ENCODE measurements at regions not wholly inside any gene's neighbourhood (a gene's known extent, or its start where the extent isn't known, plus 50 kb on each side); places are given as distances from the start of the nearest gene placed in this dataset.

DNA sequence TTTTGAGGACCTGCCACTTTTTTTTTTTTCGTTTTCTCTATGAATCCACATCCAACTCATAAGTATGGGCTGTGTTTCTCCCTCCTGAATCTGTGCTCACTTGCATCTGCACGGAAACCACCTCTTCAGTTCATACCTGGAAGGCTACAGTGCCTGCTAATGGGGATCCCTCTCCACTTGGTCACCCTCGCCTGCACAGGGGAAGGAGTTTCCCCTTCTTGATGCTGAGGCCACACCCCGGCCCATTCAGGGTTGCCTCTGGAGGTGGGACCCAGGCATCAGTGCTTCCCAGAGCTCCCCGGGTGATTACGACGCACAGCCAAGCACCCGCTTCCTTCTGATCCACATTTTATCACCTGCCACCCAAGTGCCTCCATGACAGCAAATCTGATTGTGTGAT, 85.9 kb upstream of the TBC1D3K start:
- H3K9me3 Mint-ChIP-seq = no peaks in the 10 kb centered on the region
- no peak overlapping the region for H3K27ac Mint-ChIP-seq
- H3K4me1 Mint-ChIP-seq (ENCODE audit: low read depth in 2 of 2) = peaks cover 11 to 17% of the 10 kb centered on the region in 2 donors
- no peak overlapping the region for H3K4me3 Mint-ChIP-seq
- ATAC-seq = no peak
- no peaks in the 10 kb centered on the region for H3K36me3 Mint-ChIP-seq
- peaks cover 18 to 21% of the 10 kb centered on the region in 2 donors for H3K27me3 Mint-ChIP-seq
- no peak for DNase-seq (ENCODE audit: low spot score)

DNA sequence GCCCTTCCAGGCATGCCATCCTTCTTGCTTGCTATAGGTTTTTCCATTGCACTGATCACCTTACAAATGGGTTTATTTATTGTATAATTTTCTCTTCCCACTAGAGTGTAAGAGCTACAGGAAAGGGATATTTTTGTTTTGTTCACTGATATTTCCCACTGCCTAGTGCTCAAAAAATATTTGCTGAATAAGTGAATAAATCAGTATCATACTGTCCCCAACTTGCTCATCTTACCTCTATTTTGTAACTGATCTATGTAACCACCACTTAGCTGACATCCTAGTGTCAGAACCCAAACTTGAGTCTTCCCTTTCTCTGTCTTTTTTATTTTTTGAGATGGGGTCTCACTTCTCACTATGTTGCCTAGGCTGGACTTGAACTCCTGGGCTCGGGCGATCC, 87.6 kb upstream of the TBC1D3K start:
- no peaks in the 10 kb centered on the region for H3K9me3 Mint-ChIP-seq
- H3K27me3 Mint-ChIP-seq = peaks cover 14 to 20% of the 10 kb centered on the region in 2 donors

DNA sequence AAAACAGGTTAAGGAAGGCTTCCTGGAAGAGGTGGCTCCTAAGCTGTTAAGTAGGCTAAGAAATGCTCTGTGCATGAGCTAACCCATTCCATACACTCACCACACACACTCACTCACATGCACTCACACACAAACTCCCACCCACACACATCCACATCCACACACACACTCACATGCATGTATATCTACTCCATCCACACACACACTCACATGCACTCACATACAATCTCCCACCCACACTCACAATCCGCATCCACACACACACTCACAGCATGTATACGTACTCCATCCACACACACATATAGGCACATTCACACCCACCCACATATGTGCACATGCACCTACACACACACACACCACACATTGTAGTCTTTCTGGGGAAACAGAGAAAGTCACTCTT, 89.3 kb upstream of the HNF1B start:
- H3K9me3 Mint-ChIP-seq = no peaks in the 10 kb centered on the region
- H3K4me3 Mint-ChIP-seq = no peak overlapping the region
- no peaks in the 10 kb centered on the region for H3K36me3 Mint-ChIP-seq
- H3K4me1 Mint-ChIP-seq (ENCODE audit: low read depth in 2 of 2) = peaks cover 20 to 28% of the 10 kb centered on the region in 2 donors
- ATAC-seq (no peak), DNase-seq (ENCODE audit: low spot score) (no peak)
- no peak overlapping the region for H3K27ac Mint-ChIP-seq
- peaks cover 18 to 22% of the 10 kb centered on the region in 2 donors for H3K27me3 Mint-ChIP-seq

More for the DNA sequence above, 87.6 kb upstream of the TBC1D3K start:
- DNase-seq (ENCODE audit: low spot score) (no peak), ATAC-seq (no peak)
- Mint-ChIP-seq H3K4me3 (no peak overlapping the region), H3K36me3 (no peaks in the 10 kb centered on the region), H3K27ac (no peak overlapping the region), H3K4me1 (ENCODE audit: low read depth in 2 of 2) (peaks cover 20 to 28% of the 10 kb centered on the region in 2 donors)

DNA sequence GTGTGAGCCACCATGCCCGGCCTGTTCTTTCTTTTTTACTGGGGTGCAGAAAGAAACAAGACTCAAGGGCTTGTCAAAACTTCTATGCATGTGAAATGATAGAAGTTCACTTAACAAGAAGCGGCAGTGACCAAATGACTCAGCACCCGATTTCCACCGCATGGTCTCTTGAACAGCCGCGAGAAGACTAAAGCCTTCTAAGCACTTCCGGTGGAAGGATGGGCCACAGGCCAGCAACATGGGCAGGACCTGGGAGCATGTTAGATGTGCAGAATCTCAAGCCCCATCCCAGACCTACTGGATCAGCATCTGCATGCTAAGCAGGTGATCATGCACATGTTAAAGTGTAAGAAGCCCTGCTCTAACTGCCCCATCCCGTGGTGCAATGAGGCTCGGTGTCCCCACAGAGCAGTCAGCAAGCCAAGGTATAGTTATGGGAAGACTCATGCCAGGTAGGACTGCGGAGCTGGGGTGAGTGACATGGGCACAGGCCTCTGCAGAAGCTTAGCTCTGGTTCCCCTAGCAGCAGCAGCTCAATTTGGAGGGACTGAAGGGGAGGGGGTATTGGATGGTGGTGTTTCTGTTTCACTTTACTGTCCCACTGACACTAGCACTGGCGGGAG, 88.5 kb upstream of the HNF1B start:
- Mint-ChIP-seq H3K27me3 (peaks cover 15 to 16% of the 10 kb centered on the region in 2 donors), H3K27ac (peak overlapping the region; percentile 70 to 72), H3K4me1 (ENCODE audit: low read depth in 2 of 2) (peaks cover 20 to 28% of the 10 kb centered on the region in 2 donors), H3K4me3 (peak overlapping the region; percentile 71), H3K36me3 (no peaks in the 10 kb centered on the region), H3K9me3 (no peaks in the 10 kb centered on the region)
- ATAC-seq = peak; percentile 78 to 87
- no peak for DNase-seq (ENCODE audit: low spot score)

DNA sequence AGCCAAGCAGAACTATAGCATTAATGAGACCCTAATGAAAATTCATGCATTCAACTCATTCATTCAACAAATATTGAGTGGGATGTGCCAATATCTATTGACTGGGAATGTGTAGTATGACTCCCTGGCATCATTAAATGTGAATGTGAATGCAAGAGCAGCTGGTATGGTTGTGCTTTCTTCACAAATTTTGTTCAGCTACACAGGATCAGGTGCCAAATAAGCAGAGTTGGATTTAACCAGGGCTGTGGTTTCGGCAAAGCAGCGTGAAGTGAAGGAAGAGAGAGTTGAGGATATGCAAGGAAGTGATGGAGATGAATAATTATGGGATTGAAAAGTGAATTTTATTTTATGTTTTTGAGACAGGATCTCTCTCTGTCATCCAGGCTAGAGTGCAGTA, 87.1 kb upstream of the HNF1B start:
- Mint-ChIP-seq H3K27me3 (peaks cover 16 to 19% of the 10 kb centered on the region in 2 donors), H3K36me3 (no peaks in the 10 kb centered on the region), H3K4me1 (ENCODE audit: low read depth in 2 of 2) (peaks cover 20 to 33% of the 10 kb centered on the region in 2 donors), H3K27ac (no peak overlapping the region), H3K9me3 (no peaks in the 10 kb centered on the region), H3K4me3 (peak overlapping the region; percentile 41)
- ATAC-seq = no peak
- no peak for DNase-seq (ENCODE audit: low spot score)

DNA sequence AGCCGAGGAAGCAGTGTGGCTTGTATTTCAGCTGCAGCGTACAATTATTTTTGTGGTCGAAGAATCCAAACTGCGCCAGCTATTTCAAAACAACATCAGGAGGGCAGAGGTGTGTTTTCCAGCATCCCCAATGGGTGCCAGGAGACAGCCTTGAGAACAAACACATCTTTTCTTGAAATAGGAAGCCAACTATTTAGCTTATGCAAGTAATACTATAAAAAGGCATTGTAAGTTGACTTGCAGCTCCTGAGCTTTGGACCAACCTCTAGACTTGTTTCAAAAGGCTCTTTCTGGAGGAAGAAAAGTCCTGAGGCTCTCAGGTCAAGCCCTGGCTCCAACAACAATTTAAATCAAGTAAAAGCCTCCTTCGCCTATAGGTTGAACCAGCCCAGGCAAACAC, 86.6 kb upstream of the HNF1B start:
- Mint-ChIP-seq H3K4me3 (no peak overlapping the region), H3K4me1 (ENCODE audit: low read depth in 2 of 2) (peaks cover 20 to 33% of the 10 kb centered on the region in 2 donors)

DNA sequence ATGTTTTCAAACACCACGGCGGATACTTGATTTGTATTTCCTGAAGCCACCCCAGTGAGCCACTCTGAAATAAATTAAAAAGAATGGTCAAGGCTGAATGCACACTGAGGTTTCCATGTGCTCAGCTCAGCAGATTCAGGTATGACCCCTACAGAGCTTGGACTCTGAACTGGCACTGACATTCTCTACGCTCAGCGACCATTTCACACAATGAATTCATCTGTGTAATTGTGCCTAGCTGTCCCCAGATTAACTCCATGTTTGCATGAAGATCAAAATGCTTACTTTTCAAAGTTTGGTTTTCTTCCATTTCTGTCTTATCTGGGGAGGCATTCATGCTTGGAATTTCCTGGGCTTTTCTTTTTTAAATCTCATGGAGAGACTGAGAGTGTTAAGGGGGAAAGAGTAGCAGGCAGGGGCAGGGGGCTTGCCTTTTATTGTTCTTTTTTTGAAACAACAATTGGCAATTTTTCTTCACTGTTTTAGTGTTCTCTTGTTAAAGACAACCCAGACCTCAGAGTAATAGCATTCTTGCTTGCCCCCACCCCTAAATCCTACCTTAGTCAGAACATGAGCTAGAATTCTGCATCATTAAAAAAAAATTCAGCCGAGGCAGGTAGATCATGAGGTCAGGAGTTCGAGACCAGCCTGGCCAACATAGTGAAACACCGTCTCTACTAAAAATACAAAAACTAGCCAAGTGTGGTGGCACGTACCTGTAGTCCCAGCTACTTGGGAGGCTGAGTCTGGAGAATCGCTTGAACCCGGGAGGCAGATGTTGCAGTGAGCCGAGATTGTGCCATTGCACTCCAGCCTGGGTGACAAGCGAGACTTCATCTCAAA, 85.5 kb upstream of the HNF1B start:
- ATAC-seq (no peak), DNase-seq (ENCODE audit: low spot score) (no peak)
- Mint-ChIP-seq H3K4me1 (ENCODE audit: low read depth in 2 of 2) (peaks cover 20 to 33% of the 10 kb centered on the region in 2 donors), H3K27me3 (peaks cover 9 to 13% of the 10 kb centered on the region in 2 donors), H3K4me3 (no peak overlapping the region), H3K9me3 (no peaks in the 10 kb centered on the region), H3K36me3 (no peaks in the 10 kb centered on the region), H3K27ac (no peak overlapping the region)

More for the DNA sequence above, 86.6 kb upstream of the HNF1B start:
- DNase-seq (ENCODE audit: low spot score) (no peak), ATAC-seq (no peak)
- H3K27me3 Mint-ChIP-seq = peaks cover 12 to 17% of the 10 kb centered on the region in 2 donors
- H3K27ac Mint-ChIP-seq = no peak overlapping the region
- H3K36me3 Mint-ChIP-seq = no peaks in the 10 kb centered on the region
- no peaks in the 10 kb centered on the region for H3K9me3 Mint-ChIP-seq

DNA sequence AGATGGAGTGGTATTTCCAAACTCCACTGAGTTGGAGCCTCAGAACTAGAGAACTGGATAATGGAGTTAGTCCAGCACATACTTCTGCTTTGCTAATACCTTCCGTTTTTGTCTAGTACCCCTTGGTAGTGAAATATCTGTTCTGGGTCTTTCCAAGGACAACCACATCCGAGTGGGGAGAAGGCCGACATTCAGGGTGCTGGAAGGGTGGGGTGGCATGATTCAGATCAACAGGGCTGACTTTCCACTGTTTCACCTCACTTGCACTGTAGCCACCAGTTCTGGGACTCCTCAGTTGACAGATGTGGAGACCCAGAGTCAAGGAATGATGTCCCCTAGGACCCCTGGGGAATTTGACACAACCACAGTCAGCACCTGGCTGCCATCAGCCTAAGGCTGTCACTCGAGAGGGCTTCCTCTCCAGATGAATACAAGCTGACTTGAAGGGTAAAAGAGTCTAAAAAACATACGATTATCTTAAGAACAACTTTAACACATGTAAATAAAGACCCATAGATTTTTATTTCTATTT, 84.8 kb upstream of the HNF1B start:
- no peaks in the 10 kb centered on the region for H3K9me3 Mint-ChIP-seq
- H3K4me1 Mint-ChIP-seq (ENCODE audit: low read depth in 2 of 2) = peaks cover 16 to 27% of the 10 kb centered on the region in 2 donors
- no peak for DNase-seq (ENCODE audit: low spot score)
- ATAC-seq = no peak
- no peak overlapping the region for H3K27ac Mint-ChIP-seq
- peaks cover 9 to 13% of the 10 kb centered on the region in 2 donors for H3K27me3 Mint-ChIP-seq
- H3K36me3 Mint-ChIP-seq = no peaks in the 10 kb centered on the region
- no peak overlapping the region for H3K4me3 Mint-ChIP-seq

DNA sequence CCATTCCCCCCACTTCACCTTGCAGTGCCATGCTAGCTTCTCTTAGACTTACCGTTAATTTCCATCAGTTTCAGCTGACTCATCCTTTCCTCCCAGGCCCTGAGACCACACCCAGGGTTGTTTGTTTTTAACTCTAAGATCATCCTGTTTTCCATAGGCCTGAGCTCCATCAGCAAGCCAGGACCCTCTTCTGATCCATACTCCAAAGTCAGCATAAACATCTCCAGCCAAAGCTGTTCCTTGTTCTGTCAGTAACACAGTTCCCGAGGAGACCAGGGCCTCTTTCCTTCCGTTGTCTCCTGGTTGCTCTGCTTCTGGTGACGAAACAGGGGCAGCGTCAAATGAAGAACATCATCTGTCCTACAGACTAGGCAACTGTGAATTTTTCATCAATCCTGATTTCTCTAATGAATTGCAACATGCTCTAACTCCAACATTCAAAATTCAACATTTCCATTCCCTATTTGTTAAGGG, 83.8 kb upstream of the HNF1B start:
- Mint-ChIP-seq H3K4me1 (ENCODE audit: low read depth in 2 of 2) (peaks cover 12 to 20% of the 10 kb centered on the region in 2 donors), H3K27me3 (peaks cover 9 to 10% of the 10 kb centered on the region in 2 donors), H3K36me3 (no peaks in the 10 kb centered on the region), H3K9me3 (no peaks in the 10 kb centered on the region), H3K4me3 (no peak overlapping the region), H3K27ac (no peak overlapping the region)
- no peak for ATAC-seq
- DNase-seq (ENCODE audit: low spot score) = no peak

DNA sequence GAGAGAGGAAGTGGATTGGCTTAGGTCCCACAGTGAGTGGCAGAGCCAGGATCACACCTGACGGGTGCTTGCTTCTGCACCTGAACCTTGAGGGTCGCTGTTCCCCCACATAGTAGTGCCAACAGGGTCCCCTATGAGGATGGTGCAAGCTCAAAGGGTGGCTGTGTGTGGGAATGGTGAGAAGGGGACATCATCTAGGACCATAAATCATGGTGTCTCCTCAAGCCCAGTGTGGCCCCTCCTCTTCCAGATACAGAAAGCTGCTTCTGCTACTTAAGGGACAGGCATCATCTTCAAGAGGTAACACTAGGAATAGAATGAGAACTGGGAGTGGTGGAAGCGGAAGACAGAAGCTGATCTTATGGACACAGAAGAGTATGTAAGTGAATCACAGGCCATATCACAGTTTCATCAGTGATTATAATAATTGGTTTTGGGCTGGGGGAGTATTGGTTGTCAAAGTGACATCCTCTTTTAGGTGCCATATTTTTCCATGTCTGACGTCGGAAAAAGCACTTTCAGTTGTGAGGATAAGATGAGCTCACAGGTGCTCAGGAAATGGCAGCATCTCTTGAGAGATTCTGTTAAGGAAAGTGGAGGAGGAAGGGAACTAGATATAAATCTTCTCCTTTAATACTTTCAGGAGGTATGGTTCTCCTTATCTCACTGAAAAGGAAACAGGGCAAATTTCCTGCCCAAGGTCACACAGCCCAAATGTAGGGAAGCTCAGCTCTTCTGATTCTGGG, 83.2 kb upstream of the HNF1B start:
- H3K4me3 Mint-ChIP-seq = no peak overlapping the region
- peaks cover 9 to 10% of the 10 kb centered on the region in 2 donors for H3K27me3 Mint-ChIP-seq
- H3K27ac Mint-ChIP-seq = no peak overlapping the region
- H3K36me3 Mint-ChIP-seq = no peaks in the 10 kb centered on the region
- peaks cover 6 to 15% of the 10 kb centered on the region in 2 donors for H3K4me1 Mint-ChIP-seq (ENCODE audit: low read depth in 2 of 2)
- no peaks in the 10 kb centered on the region for H3K9me3 Mint-ChIP-seq
- DNase-seq (ENCODE audit: low spot score) (no peak), ATAC-seq (no peak)

DNA sequence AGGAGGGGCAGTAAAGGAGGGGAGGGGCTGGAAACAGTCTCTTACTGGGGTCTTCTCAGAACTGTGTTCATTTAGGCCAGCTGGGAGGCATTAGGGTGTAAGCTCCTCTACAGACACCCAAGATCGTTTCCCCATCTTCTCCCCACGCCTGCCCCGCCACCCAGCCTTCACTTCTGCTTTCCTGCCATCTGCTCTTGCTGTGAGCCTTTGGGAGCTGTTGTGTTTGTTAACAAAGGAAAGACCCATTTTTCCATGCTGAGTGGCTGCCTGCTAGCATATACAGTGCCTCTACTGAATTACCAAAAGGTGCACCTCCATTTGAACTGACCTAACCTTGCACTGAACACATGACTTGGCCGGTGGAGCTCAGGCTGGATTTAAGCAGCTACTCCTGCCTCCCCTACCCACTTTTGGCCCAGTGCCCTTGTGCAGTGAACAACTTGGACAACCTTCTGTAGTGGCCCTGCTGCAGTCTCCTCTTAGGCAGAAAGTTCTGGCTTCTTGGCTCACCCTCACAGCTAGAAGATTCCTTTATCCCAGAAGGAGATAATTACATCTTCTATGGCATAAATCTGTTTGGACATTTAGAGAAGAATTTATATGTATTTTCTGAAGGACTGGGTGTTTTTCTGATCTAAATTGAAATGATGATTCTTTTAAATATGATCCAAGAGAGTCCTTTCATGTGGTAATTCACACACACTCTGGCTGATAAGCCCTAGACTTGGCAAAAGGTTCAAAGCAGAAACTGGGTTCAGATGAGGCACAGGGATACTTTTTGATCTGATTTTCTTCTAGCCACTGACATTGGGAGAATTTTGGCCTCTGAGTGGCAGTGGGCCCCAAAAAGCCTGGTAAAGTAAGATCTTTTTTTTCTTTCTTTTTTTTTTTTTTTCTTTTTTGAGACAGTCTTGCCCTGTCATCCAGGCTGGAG, 81.9 kb upstream of the HNF1B start:
- H3K9me3 Mint-ChIP-seq = no peaks in the 10 kb centered on the region
- no peak for ATAC-seq
- no peak for DNase-seq (ENCODE audit: low spot score)
- H3K4me3 Mint-ChIP-seq = no peak overlapping the region
- peaks cover 6 to 10% of the 10 kb centered on the region in 2 donors for H3K27me3 Mint-ChIP-seq
- H3K4me1 Mint-ChIP-seq (ENCODE audit: low read depth in 2 of 2) = peaks cover 0 to 5% of the 10 kb centered on the region in 2 donors
- H3K36me3 Mint-ChIP-seq = no peaks in the 10 kb centered on the region
- no peak overlapping the region for H3K27ac Mint-ChIP-seq

DNA sequence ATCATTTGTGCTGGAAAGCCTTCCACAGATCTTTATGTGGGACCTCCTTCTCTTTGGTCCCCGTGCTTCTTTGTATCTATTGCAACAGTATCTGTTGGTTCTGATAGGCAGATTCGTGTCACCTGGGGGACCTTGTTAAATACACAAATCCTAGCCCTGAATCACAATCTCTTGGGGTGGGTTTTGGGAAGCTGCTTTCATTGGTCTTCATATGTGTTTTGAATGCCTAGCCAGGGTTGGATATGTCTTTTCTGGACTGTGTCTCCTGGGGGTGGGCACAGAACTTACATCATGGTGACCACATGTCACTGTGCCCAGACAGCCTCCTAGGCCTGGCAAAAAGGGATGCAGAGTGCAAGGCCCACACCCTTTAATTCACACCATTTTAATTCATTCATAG, 81.0 kb upstream of the HNF1B start:
- no peak for DNase-seq (ENCODE audit: low spot score)

More for the DNA sequence above, 81.0 kb upstream of the HNF1B start:
- Mint-ChIP-seq H3K27ac (no peak overlapping the region), H3K4me1 (ENCODE audit: low read depth in 2 of 2) (peaks cover 0 to 5% of the 10 kb centered on the region in 2 donors), H3K27me3 (peaks cover 0 to 6% of the 10 kb centered on the region in 2 donors), H3K36me3 (no peaks in the 10 kb centered on the region), H3K4me3 (no peak overlapping the region), H3K9me3 (no peaks in the 10 kb centered on the region)
- no peak for ATAC-seq

Measured in natural killer cell treated with Interleukin-12 subunit alpha and Interleukin-12 subunit beta and Interleukin-15 and Interleukin-18, amount 100 ng/mL, for 72 hours (primary cell).